Stimulated activated memory B cell treated with anti-CD40 and anti-IgM and Interleukin-4, amounts not matched to agents 10 μg/mL and 1 μg/mL and 100 μg/mL, for 72 hours (primary cell): ENCODE measurements at regions not wholly inside any gene's neighbourhood (a gene's known extent, or its start where the extent isn't known, plus 50 kb on each side); places are given as distances from the start of the nearest gene placed in this dataset.

Experiments
- ATAC-seq: fragments of 150-1000 bp; cut with Tn5 transposase; 2 replicates; pipeline ENCODE4 v1.10.0; 2021
- H3K27ac Mint-ChIP-seq: one replicate; pipeline ENCODE4 v1.8.0; 2022; ENCODE audit warnings: mild to moderate bottlenecking, mixed read lengths
- H3K27me3 Mint-ChIP-seq: one replicate; pipeline ENCODE4 v1.8.0; 2022; ENCODE audit warnings: mixed read lengths
- H3K36me3 Mint-ChIP-seq: one replicate; pipeline ENCODE4 v1.8.0; 2022; ENCODE audit warnings: mixed read lengths
- H3K4me1 Mint-ChIP-seq: one replicate; pipeline ENCODE4 v1.8.0; 2022; ENCODE audit warnings: mixed read lengths
- H3K4me3 Mint-ChIP-seq: one replicate; pipeline ENCODE4 v1.8.0; 2022; ENCODE audit warnings: mild to moderate bottlenecking, moderate library complexity, mixed read lengths
- H3K9me3 Mint-ChIP-seq: one replicate; pipeline ENCODE4 v1.8.0; 2022; ENCODE audit warnings: mixed read lengths

DNA sequence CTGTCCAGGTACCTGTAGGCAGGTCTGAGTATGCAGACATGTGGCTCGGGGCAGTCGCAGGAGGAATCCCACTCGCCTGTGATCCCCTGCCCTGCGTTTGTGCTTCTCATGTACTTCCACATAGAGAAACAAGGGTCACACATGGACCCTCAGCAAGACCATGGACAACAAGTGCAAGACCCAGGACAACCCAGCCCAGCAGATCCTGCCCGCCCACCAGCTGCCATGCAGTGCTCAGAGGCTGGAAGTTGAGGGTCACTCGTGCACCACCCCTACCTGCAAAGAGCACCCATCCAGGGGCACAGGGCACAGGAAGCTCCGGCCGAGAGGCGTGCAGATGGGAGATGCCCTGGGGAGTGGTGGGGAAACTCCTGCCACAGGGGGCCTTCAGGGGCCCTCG lies 67.5 kb upstream of the C14orf180 start:
- no peak for ATAC-seq
- H3K27ac Mint-ChIP-seq: no peak overlapping the region
- no peaks in the 10 kb centered on the region for H3K36me3 Mint-ChIP-seq
- H3K4me1 Mint-ChIP-seq: no peaks in the 10 kb centered on the region
- no peak overlapping the region for H3K4me3 Mint-ChIP-seq
- peaks cover 41% of the 10 kb centered on the region for H3K27me3 Mint-ChIP-seq
- H3K9me3 Mint-ChIP-seq: peaks cover 7% of the 10 kb centered on the region

DNA sequence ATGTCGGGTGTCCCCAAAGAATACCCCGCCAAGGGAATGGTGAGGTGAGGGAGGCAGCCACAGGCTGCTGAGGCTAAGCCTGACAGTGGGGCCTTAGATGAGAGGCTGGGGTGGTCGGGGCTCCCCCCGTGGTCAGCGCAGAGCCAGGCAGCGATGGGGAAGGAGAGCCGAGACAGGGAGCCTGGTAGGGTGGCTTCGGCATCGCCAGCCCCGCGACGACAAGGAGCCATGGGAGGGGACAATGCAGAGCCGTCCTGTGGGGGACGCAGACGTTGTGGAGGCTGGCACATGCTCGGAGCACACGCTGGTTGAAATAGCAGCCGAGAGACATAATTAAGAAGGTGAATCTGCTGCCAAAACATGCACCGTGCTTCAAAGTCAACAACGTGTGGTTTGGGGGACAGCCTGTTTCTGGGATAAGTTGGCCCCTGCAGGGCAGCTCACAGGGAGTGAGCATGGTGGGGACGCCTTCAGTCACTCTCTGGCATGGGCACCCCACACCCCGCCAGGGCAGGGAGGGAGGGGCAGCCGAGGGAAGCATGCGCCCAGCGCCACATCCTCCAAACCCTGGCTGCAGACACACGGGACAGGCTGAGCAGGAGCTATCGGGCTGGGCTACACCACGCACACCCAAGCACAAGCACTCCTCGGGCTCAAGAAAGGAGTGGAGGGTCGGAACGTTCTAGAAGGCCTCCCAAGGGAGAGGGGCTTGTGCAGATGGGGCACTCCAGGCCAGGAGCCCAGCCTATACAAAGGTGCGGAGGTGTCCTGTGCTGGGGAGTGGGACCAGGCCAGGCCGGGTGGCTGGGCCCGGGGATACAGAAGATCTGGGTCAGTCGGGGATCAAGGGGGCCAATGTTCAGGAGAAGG lies 66.6 kb upstream of the C14orf180 start:
- ATAC-seq: no peak
- H3K27ac Mint-ChIP-seq: no peak overlapping the region
- no peaks in the 10 kb centered on the region for H3K36me3 Mint-ChIP-seq
- H3K4me3 Mint-ChIP-seq: no peak overlapping the region
- peaks cover 32% of the 10 kb centered on the region for H3K27me3 Mint-ChIP-seq
- H3K9me3 Mint-ChIP-seq: peaks cover 10% of the 10 kb centered on the region
- H3K4me1 Mint-ChIP-seq: no peaks in the 10 kb centered on the region

DNA sequence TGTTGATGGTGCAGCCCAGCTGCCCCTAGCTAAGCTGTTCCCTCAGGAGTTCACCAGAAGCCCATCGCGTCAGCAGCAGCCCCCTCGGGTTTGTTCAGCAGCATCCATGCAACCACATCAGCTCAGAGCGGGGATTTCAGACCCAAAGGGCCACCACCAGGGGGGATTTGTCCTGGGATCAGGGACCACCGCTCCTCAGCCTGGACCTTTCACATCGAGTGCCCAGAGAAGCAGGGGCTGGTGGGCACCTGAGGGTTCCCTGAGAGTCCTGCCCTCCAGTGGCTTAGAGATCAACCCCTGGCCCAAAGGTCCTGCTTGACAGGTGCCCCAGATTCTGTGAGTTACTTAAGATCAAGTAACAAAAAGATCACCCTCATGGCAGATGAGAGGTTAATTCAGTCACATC lies 65.9 kb upstream of the C14orf180 start:
- Mint-ChIP-seq H3K27ac (no peak overlapping the region), H3K27me3 (peaks cover 27% of the 10 kb centered on the region), H3K4me1 (no peaks in the 10 kb centered on the region), H3K9me3 (peaks cover 11% of the 10 kb centered on the region), H3K36me3 (no peaks in the 10 kb centered on the region), H3K4me3 (no peak overlapping the region)
- ATAC-seq: no peak

DNA sequence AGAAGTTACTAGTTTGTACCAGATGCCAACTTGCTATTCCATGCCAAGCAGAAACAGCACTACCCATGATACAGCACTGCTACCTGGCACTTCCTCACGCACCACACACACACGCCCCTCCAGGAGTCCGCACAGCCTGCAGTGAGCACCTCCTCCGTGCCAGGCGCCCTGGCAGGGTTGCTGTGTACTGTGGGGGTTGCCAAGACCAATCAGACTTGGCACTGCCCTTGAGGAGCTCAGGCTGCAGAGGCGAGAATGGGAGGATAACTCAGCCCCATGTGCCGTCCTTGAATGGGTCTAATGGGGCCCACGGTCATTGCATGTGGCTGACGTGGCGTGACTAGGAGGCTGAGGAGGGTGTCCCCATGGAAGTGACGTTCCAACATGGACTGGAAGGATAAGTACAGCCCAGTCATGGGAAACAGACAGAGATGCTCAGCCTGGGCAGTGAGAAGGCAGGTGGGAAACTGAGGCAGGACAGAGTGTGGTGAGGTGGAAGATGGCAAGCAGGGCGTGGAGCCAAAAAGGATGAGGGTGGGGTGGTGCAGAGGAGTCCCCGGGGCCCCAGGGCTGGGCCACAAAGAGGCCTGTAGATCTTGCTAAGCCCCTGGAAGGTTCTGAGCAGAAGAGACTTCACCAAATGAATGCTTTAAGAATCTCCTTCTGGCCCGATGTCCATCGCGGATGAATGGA lies 65.3 kb upstream of the C14orf180 start:
- Mint-ChIP-seq H3K4me3 (no peak overlapping the region), H3K27ac (no peak overlapping the region), H3K9me3 (peaks cover 8% of the 10 kb centered on the region), H3K4me1 (no peaks in the 10 kb centered on the region), H3K36me3 (no peaks in the 10 kb centered on the region), H3K27me3 (peaks cover 33% of the 10 kb centered on the region)
- no peak for ATAC-seq

DNA sequence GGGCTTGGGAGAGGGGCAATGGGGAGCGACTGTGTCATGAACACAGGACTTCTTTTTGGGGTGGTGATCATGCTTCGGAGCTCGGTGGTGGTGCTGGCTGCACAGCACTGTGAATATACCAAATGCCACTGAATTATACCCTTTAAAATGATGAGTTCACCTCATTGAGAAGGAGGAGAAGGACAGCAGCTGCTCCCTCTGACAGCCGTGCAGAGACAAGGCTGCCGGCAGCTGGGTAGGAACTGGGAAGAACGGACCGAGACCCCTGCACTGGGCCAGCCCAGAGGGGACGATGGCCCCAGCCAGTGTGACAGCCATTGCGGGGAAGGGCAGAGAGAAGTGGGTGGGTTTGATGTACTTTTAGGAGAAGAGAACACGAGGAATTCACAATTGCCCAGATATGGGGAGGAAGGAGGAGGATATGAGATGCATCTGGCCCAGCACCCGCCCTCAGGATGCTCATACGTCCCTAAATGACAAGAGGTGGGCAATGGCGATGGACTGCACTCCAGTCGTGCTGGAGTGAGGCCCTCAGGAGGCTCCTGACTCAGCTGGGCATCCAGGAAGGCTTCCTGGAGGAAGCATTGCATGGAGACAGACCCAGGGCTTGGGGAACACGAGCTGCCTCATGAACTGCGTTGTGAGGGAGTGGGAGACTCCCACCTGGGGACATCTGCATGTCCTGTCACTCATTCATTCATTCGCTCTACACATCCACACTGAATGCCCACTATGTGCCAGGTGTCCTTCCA lies 64.3 kb upstream of the C14orf180 start:
- no peaks in the 10 kb centered on the region for H3K4me1 Mint-ChIP-seq
- H3K27me3 Mint-ChIP-seq: peaks cover 34% of the 10 kb centered on the region
- H3K4me3 Mint-ChIP-seq: no peak overlapping the region
- no peak for ATAC-seq
- H3K36me3 Mint-ChIP-seq: no peaks in the 10 kb centered on the region
- H3K9me3 Mint-ChIP-seq: peaks cover 8% of the 10 kb centered on the region
- no peak overlapping the region for H3K27ac Mint-ChIP-seq

DNA sequence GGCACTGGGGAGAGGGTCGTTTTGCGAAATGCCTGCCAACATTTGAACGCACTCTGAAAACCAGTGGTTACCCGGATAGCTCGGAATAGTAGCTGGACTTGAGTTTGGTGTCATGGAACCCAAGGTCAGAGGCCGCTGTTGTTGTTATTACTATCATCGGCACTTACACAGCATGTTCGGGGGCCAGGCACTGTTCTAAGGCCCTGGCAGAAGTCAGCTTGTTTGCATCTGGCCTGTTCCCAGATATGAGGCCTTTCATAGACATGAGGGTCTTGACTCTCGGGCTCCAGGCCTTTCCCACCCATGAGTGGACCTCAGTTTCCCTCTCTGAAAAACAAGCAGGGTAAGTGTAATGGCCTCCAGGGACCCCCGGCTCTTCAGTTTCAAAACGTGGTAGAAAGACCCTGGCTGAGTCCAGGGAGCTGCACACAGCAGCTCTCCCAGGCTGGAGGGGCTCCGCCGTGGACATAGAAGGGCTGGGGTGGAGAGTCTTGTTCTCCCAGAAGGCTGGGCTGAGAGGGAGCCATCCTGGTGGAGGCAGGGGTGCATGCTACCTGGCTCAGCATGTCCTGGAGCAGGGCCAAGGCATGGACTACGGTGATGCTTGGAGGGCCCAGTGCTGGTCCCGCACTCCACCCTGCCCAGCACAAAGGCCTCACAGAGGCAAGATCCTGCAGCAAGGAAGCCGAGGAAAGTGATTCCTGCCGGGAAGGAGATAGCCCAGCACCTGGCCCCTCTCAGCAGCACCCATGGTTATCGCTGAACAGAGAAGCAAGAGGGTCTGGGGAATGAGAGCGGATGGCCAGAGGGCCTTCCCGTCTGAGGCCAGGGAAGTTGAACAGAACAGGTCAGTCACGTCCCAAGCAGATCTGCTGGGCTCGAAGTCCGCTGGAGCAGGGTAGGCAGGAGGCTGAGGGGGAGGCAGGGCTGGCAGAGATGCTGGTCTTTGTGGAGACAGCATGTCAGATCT lies 63.5 kb upstream of the C14orf180 start:
- no peaks in the 10 kb centered on the region for H3K4me1 Mint-ChIP-seq
- no peaks in the 10 kb centered on the region for H3K36me3 Mint-ChIP-seq
- ATAC-seq: no peak
- peaks cover 8% of the 10 kb centered on the region for H3K9me3 Mint-ChIP-seq
- H3K27ac Mint-ChIP-seq: no peak overlapping the region
- H3K4me3 Mint-ChIP-seq: no peak overlapping the region
- H3K27me3 Mint-ChIP-seq: peaks cover 34% of the 10 kb centered on the region

DNA sequence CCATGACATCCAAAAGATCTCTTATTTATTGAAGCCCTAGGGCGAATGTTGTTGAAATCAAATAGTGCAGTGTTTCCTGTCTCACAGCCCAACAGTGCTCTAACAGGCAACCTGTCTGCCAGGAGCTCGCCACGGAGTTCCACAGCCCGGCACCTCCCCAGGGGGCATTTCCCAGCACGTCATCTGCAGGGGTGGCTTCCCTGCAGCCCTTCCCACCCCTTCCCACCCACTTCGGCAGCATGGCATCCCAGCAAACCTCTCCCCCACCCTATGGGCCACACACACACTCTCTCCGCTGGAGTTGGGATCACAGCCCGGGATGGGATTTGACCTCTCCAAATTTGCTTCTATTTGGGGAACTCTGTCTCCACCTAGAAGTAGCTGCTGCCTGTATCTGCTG lies 62.7 kb upstream of the C14orf180 start:
- ATAC-seq: no peak
- H3K4me3 Mint-ChIP-seq: no peak overlapping the region
- H3K9me3 Mint-ChIP-seq: peaks cover 8% of the 10 kb centered on the region
- peaks cover 33% of the 10 kb centered on the region for H3K27me3 Mint-ChIP-seq
- no peaks in the 10 kb centered on the region for H3K36me3 Mint-ChIP-seq
- H3K4me1 Mint-ChIP-seq: no peaks in the 10 kb centered on the region
- no peak overlapping the region for H3K27ac Mint-ChIP-seq

DNA sequence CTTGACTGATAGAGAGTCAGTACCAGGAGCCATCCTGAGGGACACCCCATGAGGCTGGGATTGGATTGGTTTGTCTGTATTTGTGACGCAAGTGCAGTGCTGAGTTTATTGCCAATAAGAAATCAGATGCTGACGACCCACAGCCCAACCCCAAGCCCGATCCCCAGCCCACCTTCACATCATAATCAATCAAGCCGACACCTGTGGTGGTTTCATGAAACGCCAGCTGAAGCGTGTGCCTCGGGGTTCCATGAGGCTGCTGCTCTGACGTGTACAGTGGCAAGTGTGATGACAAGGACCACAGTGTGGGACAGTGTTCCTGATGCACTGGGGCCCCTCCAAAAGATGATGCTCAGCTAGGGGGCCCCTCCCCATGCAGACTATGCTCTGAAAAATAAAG lies 62.1 kb upstream of the C14orf180 start:
- Mint-ChIP-seq H3K27ac (no peak overlapping the region), H3K27me3 (peaks cover 27% of the 10 kb centered on the region), H3K36me3 (no peaks in the 10 kb centered on the region), H3K9me3 (peaks cover 8% of the 10 kb centered on the region), H3K4me1 (no peaks in the 10 kb centered on the region), H3K4me3 (no peak overlapping the region)
- ATAC-seq: no peak

DNA sequence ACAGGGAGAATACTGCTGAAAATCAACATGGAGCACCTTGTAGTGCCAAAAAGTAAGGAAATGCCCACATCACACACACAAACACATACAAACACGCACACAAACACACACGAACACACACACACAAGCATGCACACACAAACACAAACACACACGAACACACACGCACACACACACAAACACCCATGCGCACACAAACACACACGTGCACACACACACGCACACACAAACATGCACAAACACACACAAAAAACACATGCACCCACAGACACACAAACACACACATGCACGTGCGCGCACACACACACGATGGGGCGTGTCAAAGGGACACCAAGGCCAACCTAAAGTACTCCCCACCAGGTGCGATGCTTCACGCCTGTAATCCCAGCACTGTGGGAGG lies 61.7 kb upstream of the C14orf180 start:
- H3K27me3 Mint-ChIP-seq: peaks cover 24% of the 10 kb centered on the region

DNA sequence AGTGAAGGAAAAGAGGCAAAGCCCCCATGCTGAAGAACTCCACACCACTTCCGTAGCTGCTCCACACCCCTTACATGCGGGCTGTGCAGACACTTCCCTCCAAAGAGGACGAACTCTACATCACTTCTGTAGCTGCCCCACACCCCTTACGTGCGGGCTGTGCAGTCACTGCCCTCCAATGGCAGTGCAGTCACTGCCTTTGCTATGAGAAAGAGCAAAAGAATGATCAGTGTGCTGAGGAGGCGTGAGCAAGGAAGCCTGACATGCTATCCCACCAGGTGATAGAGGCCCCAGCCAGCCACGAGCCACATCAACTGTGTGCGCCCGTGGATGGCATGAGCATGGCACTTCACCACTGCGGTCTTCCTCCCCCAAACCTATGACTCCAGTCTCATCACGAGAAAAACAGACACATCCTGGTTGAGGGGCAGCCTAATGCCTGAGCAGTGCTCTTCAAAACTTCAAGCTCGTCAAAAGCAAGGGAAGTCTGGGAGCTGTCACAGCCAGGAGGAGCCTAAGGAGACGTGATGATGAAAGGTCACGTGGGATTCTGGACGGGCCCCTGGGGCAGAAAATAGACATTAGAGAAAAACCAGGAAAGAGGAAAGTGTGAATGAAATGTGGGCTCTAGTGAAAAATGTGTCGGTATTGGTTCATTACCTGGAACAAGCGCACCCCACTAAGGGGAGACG lies 60.8 kb upstream of the C14orf180 start:
- no peaks in the 10 kb centered on the region for H3K36me3 Mint-ChIP-seq
- H3K4me1 Mint-ChIP-seq: no peaks in the 10 kb centered on the region
- no peak overlapping the region for H3K27ac Mint-ChIP-seq
- H3K9me3 Mint-ChIP-seq: peaks cover 8% of the 10 kb centered on the region
- no peak overlapping the region for H3K4me3 Mint-ChIP-seq
- peaks cover 24% of the 10 kb centered on the region for H3K27me3 Mint-ChIP-seq
- ATAC-seq: no peak

More for the DNA sequence above, 61.7 kb upstream of the C14orf180 start:
- H3K36me3 Mint-ChIP-seq: no peaks in the 10 kb centered on the region
- ATAC-seq: no peak
- peaks cover 8% of the 10 kb centered on the region for H3K9me3 Mint-ChIP-seq
- H3K27ac Mint-ChIP-seq: no peak overlapping the region
- H3K4me1 Mint-ChIP-seq: no peaks in the 10 kb centered on the region
- no peak overlapping the region for H3K4me3 Mint-ChIP-seq

DNA sequence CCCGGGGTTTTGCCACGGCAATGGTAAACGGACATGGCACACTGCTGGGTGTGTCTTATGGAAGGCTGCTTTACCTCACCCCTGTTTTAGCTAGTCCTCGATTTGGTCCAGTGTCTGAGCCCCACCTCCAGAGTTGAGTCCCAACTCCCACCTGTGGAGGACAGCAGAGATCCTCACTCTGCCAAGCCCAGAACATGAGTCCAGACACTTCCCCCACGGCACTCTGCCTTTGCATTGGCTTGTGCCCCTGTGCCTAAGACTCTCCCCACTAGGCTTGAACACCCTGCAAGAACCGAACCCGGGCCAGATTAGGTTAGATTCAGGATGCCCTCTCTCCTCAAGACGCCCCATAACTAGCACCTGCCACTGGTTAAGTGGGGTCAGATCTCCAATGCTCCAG lies 59.8 kb upstream of the C14orf180 start:
- no peaks in the 10 kb centered on the region for H3K4me1 Mint-ChIP-seq
- H3K4me3 Mint-ChIP-seq: no peak overlapping the region
- peaks cover 8% of the 10 kb centered on the region for H3K9me3 Mint-ChIP-seq

DNA sequence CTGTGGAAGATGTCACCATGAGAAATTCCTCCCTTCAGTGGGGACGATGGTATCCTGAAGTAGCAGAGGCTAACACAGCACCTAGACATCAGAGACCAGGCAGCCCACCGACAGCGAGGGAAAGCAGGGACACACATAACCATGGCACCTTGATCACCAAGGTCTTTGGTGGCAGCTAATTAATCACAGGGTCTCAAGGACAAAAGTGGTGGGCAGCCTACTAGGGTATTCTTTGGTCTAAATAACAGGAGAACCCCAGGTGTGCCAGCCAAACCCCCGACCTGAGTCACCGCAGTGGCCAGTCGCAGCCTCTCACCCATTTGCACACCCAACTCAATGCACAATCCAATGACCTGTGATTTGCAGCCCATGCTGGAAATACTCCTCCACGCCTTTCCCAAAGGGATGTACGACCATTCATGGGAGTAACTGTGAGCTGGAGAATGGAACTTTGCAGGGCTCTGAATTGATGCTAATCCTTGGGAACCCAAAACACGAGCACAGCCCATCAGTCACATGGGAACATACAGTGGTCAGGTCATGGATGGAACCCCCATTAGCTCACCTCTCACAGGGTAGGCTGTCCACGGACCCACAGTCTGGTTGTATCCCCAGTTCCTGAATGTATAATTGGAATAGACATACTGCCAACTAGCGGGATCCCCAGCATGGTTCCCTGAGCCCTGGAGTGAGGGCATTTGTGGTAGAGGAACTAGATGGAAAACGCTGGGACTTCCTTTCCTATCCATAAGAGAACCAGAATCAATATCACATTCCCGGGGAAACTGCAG lies 58.7 kb upstream of the C14orf180 start:
- Mint-ChIP-seq H3K36me3 (no peaks in the 10 kb centered on the region), H3K4me1 (no peaks in the 10 kb centered on the region), H3K27me3 (peaks cover 8% of the 10 kb centered on the region), H3K9me3 (peaks cover 8% of the 10 kb centered on the region), H3K27ac (no peak overlapping the region), H3K4me3 (no peak overlapping the region)
- ATAC-seq: no peak

More for the DNA sequence above, 59.8 kb upstream of the C14orf180 start:
- Mint-ChIP-seq H3K27ac (no peak overlapping the region), H3K27me3 (peaks cover 16% of the 10 kb centered on the region), H3K36me3 (no peaks in the 10 kb centered on the region)
- ATAC-seq: no peak

DNA sequence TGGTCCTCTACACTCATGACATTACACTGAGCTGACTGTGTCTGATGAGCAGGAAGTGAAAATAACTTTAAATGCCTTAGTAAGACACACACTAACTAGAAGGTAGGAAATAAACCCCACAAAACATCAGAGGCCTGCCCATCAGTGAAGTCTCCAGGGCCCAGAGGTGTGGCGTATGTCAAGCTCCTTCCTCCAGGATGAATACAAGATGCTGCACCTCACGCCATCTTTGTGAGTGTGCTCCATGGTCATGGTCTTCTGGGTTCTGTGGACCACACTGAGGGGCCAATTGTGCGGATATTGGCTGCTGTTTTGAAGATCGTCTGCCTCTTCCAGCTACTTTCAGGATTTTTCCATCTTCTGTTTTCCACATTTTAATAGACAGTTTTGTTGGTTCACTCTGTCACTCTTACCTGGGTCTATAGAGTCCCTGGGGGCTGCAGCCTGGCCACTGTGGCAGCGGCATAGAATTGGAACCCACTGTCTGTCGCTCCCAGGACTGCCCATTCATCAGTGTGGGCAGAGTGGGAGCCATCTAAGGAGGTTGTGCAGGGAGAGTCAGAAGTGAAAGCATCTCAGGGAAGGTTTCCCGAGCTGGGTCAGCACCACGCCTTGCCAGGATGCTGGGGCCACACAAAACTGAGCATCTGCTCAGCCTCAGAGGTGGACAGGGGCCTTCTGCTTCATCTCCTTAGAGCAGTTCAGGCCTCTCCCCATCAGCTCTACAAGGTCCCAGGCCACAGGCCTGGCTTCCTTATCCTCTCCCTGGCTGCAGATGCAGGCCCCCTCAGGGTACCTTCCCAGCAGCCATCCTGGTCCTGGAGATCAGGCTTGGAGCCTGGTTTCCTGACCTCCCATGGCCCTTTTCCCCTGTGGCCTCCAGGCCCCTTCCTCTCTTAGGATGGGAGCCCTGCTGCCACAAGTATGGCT lies 57.5 kb upstream of the C14orf180 start:
- Mint-ChIP-seq H3K9me3 (peaks cover 10% of the 10 kb centered on the region), H3K36me3 (no peaks in the 10 kb centered on the region), H3K27me3 (peaks cover 8% of the 10 kb centered on the region), H3K4me1 (no peaks in the 10 kb centered on the region), H3K4me3 (no peak overlapping the region), H3K27ac (no peak overlapping the region)
- ATAC-seq: no peak
